SK-N-SH (cell line): ENCODE measurements at regions not wholly inside any gene's neighbourhood (a gene's known extent, or its start where the extent isn't known, plus 50 kb on each side); places are given as distances from the start of the nearest gene placed in this dataset.

Experiments
- CTCF ChIA-PET: fragments of 300-600, 350-600 bp; formaldehyde crosslinking; extraction: SDS; loops from one replicate; lab custom pipeline; 2021; lab: Yijun Ruan, JAX
- POLR2A ChIA-PET: fragments of 350-600 bp; sonication (Branson Sonifier 250); formaldehyde crosslinking; extraction: SDS; loops from one replicate; lab custom pipeline; 2020; ENCODE audit warnings: antibody characterized with exemption, inconsistent platforms; lab: Yijun Ruan, JAX
- DNase-seq: peaks from one replicate; pipeline ENCODE4 v3.0.0; 2012
- H2AFZ ChIP-seq: fragments of 200-600 bp; sonication (generic); 2 replicates; pipeline ENCODE4 v1.8.1; 2016; ENCODE audit warnings: antibody characterized with exemption, mild to moderate bottlenecking, low read depth
- H3F3A ChIP-seq: fragments of 200-600 bp; sonication (generic); replicated peaks from 2 replicates; pipeline ENCODE3; 2016; ENCODE audit warnings: antibody characterized with exemption, mild to moderate bottlenecking; ENCODE audit not compliant: insufficient read depth
- H3K27ac ChIP-seq, 2 experiments: fragments of 200-500 bp in 1 of 2; fragments of 200-600 bp in 1 of 2; sonication (Bioruptor generic) in 1 of 2; sonication (generic), shearing (Covaris generic) in 1 of 2; 2 replicates each; pipeline versions ENCODE4 v1.5.1 to v1.6.1; 2014 to 2016; ENCODE audit warnings: low read depth in 2 of 2, inconsistent platforms in 1 of 2, low read length in 1 of 2, mild to moderate bottlenecking in 1 of 2, mixed read lengths in 1 of 2
- H3K27me3 ChIP-seq: fragments of 200-600 bp; sonication (generic), shearing (Covaris generic); 2 replicates; pipeline ENCODE4 v1.6.1; 2016; ENCODE audit warnings: mixed run types; ENCODE audit not compliant: insufficient read depth
- H3K36me3 ChIP-seq, 2 experiments: fragments of 200-500 bp in 1 of 2; fragments of 200-600 bp in 1 of 2; sonication (Bioruptor generic) in 1 of 2; sonication (generic) in 1 of 2; replicated peaks in 1 of 2; 2 replicates each; pipeline versions ENCODE3 to v1.5.1; 2014 to 2016; ENCODE audit warnings: low read length in 1 of 2, mild to moderate bottlenecking in 1 of 2; ENCODE audit not compliant: insufficient read depth in 2 of 2, control insufficient read depth in 1 of 2
- H3K4me1 ChIP-seq, 2 experiments: fragments of 200-500 bp in 1 of 2; fragments of 200-600 bp in 1 of 2; sonication (Bioruptor generic) in 1 of 2; sonication (generic), shearing (Covaris generic) in 1 of 2; 2 replicates each; pipeline versions ENCODE4 v1.5.1 to v1.6.1; 2014 to 2016; ENCODE audit warnings: low read depth in 1 of 2, low read length in 1 of 2, mixed run types in 1 of 2; ENCODE audit not compliant: insufficient read depth in 2 of 2, control insufficient read depth in 1 of 2
- H3K4me2 ChIP-seq: fragments of 200-600 bp; sonication (generic), shearing (Covaris generic); 2 replicates; pipeline ENCODE4 v1.6.1; 2017; ENCODE audit warnings: mixed run types
- H3K4me3 ChIP-seq, 2 experiments: fragments of 200-500 bp in 1 of 2; fragments of 200-600 bp in 1 of 2; sonication (Bioruptor generic) in 1 of 2; sonication (generic), shearing (Covaris generic) in 1 of 2; 2 replicates each; pipeline versions ENCODE4 v1.5.1 to v1.8.1; 2014 to 2016; ENCODE audit warnings: low read depth in 2 of 2, inconsistent platforms in 1 of 2, low read length in 1 of 2, mild to moderate bottlenecking in 1 of 2, mixed read lengths in 1 of 2, moderate library complexity in 1 of 2
- H3K79me2 ChIP-seq: fragments of 200-600 bp; sonication (generic); 2 replicates; pipeline ENCODE4 v1.8.1; 2017; ENCODE audit warnings: mild to moderate bottlenecking; ENCODE audit not compliant: insufficient read depth
- H3K9ac ChIP-seq: fragments of 200-600 bp; sonication (generic); 2 replicates; pipeline ENCODE4 v1.6.1; 2017; ENCODE audit warnings: mixed run types
- H3K9me2 ChIP-seq: fragments of 200-600 bp; sonication (generic); 2 replicates; pipeline ENCODE4 v1.6.1; 2017; ENCODE audit warnings: mixed run types
- H3K9me3 ChIP-seq: fragments of 200-600 bp; sonication (generic); 2 replicates; pipeline ENCODE4 v1.6.1; 2017; ENCODE audit warnings: mixed run types, mild to moderate bottlenecking, moderate library complexity
- H4K20me1 ChIP-seq: fragments of 200-600 bp; sonication (generic); 2 replicates; pipeline ENCODE4 v1.6.1; 2017; ENCODE audit warnings: mild to moderate bottlenecking, mixed run types; ENCODE audit not compliant: insufficient read depth
- CTCF ChIP-seq: fragments of 200-600 bp; sonication (generic); IDR thresholded peaks from 2 replicates; pipeline ENCODE4 v1.6.1; 2017; ENCODE audit warnings: antibody characterized with exemption, mild to moderate bottlenecking, moderate library complexity
- ELF1 ChIP-seq: IDR thresholded peaks from 2 replicates; pipeline ENCODE4 v1.4.0; 2012
- EP300 ChIP-seq, 2 experiments: IDR thresholded peaks; 2 replicates each; pipeline versions ENCODE4 v1.4.0 to v1.6.1; 2012; ENCODE audit warnings: borderline replicate concordance in 1 of 2, low read depth in 1 of 2, low read length in 1 of 2
- EZH2phosphoT487 ChIP-seq: fragments of 200-600 bp; sonication (generic); IDR thresholded peaks from 2 replicates; pipeline ENCODE4 v1.6.1; 2017; ENCODE audit warnings: low read depth, mixed run types, mild to moderate bottlenecking, antibody characterized with exemption, moderate library complexity, borderline replicate concordance
- FOSL2 ChIP-seq: IDR thresholded peaks from 2 replicates; pipeline ENCODE4 v1.4.0; 2012; ENCODE audit warnings: low read depth, mild to moderate bottlenecking, moderate library complexity, borderline replicate concordance
- FOXM1 ChIP-seq: IDR thresholded peaks from 2 replicates; pipeline ENCODE4 v1.4.0; 2012; ENCODE audit warnings: low read depth, mild to moderate bottlenecking
- GATA2 ChIP-seq: sonication (generic); formaldehyde crosslinking; IDR thresholded peaks from 2 replicates; pipeline ENCODE4 v1.5.0; 2020; ENCODE audit warnings: mild to moderate bottlenecking, missing genetic modification reagents
- IRF3 ChIP-seq: fragments of 150-350 bp; IDR thresholded peaks from 2 replicates; pipeline ENCODE4 v1.6.1; 2016; ENCODE audit warnings: mild to moderate bottlenecking, low read depth, low read length
- JUND ChIP-seq: IDR thresholded peaks from 2 replicates; pipeline ENCODE4 v1.4.0; 2012
- MEF2A ChIP-seq: IDR thresholded peaks from 2 replicates; pipeline ENCODE4 v1.4.0; 2012; ENCODE audit warnings: low read depth, borderline replicate concordance
- NFIC ChIP-seq: IDR thresholded peaks from 2 replicates; pipeline ENCODE4 v1.4.0; 2012; ENCODE audit warnings: borderline replicate concordance
- NRF1 ChIP-seq: IDR thresholded peaks from 2 replicates; pipeline ENCODE4 v1.6.1; 2012; ENCODE audit warnings: low read depth, mild to moderate bottlenecking, low read length
- POLR2AphosphoS5 ChIP-seq: IDR thresholded peaks from 2 replicates; pipeline ENCODE4 v1.6.1; 2012; ENCODE audit warnings: low read depth, low read length
- RCOR1 ChIP-seq: fragments of 150-350 bp; IDR thresholded peaks from 2 replicates; pipeline ENCODE4 v1.6.1; 2017; ENCODE audit warnings: antibody characterized with exemption, low read length
- RFX5 ChIP-seq: IDR thresholded peaks from 2 replicates; pipeline ENCODE4 v1.6.1; 2012; ENCODE audit warnings: mild to moderate bottlenecking, improper control_type of control experiment, low read length
- USF1 ChIP-seq: IDR thresholded peaks from 2 replicates; pipeline ENCODE4 v1.4.0; 2012; ENCODE audit warnings: low read depth, borderline replicate concordance
- YY1 ChIP-seq: IDR thresholded peaks from 2 replicates; pipeline ENCODE4 v1.4.0; 2012; ENCODE audit warnings: low read depth, mild to moderate bottlenecking
- WGBS: methylation state at CpG from one replicate; pipeline ENCODE4 v1.1.6; 2017; ENCODE audit warnings: low lambda C conversion rate; 5-methylcytosine and 5-hydroxymethylcytosine counted together
- TF ChIP-seq, protein P1 (sequence below): IDR thresholded peaks from 2 replicates; pipeline ENCODE4 v1.6.1; 2012; ENCODE audit warnings: mild to moderate bottlenecking, low read depth, low read length, moderate library complexity
- TF ChIP-seq, protein P2 (sequence below): IDR thresholded peaks from 2 replicates; pipeline ENCODE4 v1.4.0; 2012; ENCODE audit warnings: low read depth, borderline replicate concordance

DNA sequence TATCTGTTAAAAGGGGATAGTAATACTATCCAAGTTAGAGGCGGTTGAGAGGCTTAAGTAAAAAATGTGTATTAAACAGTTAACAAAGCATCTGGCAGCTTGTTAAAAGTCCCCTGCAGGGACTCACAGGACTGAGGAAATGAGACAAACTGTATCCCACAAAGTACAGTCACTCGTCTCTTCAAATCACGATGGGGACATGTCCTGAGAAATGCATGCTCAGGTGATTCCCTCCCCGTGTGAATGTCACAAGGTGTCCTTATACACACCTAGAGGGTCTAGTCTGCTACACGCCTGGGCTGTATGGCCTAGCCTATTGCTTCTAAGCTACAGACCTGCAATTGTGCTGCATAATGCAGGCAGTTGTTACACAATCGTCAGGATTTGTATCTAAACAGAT lies 237.0 kb downstream of the IRX2 start:
- ChIA-PET POLR2A (no interaction called here), CTCF (no interaction called here)
- no peaks in the 10 kb centered on the region for H3K9me2 ChIP-seq
- peaks cover 43% of the 10 kb centered on the region for H3K27me3 ChIP-seq
- no peak overlapping the region for H3K4me2 ChIP-seq
- no peaks in the 10 kb centered on the region for H3K4me1 ChIP-seq
- WGBS = 1% methylated on average over 6 of the region's 6 CpGs
- H3K27ac ChIP-seq = no peak overlapping the region
- no peaks in the 10 kb centered on the region for H3K79me2 ChIP-seq
- no peaks in the 10 kb centered on the region for H3F3A ChIP-seq
- TF ChIP-seq RFX5 = no peak
- no peak overlapping the region for H3K9ac ChIP-seq
- H3K36me3 ChIP-seq = no peaks in the 10 kb centered on the region
- H4K20me1 ChIP-seq = no peaks in the 10 kb centered on the region
- H3K4me3 ChIP-seq = no peak overlapping the region
- no peak overlapping the region for H2AFZ ChIP-seq
- no peak for DNase-seq
- H3K9me3 ChIP-seq = no peaks in the 10 kb centered on the region

GRCh38 chr5:2511706-2512105 lies 239.8 kb downstream of the IRX2 start:
- no peak overlapping the region for H2AFZ ChIP-seq
- POLR2A ChIA-PET = no interaction called here
- no peaks in the 10 kb centered on the region for H3K4me1 ChIP-seq
- H3K4me2 ChIP-seq = no peak overlapping the region
- no peak for DNase-seq
- TF ChIP-seq NRF1 = no peak
- no peak for TF ChIP-seq MEF2A
- TF ChIP-seq USF1 = no peak
- TF ChIP-seq, protein P1, sequence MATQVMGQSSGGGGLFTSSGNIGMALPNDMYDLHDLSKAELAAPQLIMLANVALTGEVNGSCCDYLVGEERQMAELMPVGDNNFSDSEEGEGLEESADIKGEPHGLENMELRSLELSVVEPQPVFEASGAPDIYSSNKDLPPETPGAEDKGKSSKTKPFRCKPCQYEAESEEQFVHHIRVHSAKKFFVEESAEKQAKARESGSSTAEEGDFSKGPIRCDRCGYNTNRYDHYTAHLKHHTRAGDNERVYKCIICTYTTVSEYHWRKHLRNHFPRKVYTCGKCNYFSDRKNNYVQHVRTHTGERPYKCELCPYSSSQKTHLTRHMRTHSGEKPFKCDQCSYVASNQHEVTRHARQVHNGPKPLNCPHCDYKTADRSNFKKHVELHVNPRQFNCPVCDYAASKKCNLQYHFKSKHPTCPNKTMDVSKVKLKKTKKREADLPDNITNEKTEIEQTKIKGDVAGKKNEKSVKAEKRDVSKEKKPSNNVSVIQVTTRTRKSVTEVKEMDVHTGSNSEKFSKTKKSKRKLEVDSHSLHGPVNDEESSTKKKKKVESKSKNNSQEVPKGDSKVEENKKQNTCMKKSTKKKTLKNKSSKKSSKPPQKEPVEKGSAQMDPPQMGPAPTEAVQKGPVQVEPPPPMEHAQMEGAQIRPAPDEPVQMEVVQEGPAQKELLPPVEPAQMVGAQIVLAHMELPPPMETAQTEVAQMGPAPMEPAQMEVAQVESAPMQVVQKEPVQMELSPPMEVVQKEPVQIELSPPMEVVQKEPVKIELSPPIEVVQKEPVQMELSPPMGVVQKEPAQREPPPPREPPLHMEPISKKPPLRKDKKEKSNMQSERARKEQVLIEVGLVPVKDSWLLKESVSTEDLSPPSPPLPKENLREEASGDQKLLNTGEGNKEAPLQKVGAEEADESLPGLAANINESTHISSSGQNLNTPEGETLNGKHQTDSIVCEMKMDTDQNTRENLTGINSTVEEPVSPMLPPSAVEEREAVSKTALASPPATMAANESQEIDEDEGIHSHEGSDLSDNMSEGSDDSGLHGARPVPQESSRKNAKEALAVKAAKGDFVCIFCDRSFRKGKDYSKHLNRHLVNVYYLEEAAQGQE = no peak
- no peak for TF ChIP-seq RCOR1
- TF ChIP-seq NFIC = no peak
- TF ChIP-seq EP300 (IDR thresholded peaks at IDR 0.05; ENCODE audit: borderline replicate concordance in 1 of 2, low read depth in 1 of 2, low read length in 1 of 2) = no peak
- no peak for TF ChIP-seq JUND
- TF ChIP-seq, protein P2, sequence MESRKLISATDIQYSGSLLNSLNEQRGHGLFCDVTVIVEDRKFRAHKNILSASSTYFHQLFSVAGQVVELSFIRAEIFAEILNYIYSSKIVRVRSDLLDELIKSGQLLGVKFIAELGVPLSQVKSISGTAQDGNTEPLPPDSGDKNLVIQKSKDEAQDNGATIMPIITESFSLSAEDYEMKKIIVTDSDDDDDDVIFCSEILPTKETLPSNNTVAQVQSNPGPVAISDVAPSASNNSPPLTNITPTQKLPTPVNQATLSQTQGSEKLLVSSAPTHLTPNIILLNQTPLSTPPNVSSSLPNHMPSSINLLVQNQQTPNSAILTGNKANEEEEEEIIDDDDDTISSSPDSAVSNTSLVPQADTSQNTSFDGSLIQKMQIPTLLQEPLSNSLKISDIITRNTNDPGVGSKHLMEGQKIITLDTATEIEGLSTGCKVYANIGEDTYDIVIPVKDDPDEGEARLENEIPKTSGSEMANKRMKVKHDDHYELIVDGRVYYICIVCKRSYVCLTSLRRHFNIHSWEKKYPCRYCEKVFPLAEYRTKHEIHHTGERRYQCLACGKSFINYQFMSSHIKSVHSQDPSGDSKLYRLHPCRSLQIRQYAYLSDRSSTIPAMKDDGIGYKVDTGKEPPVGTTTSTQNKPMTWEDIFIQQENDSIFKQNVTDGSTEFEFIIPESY = no peak
- TF ChIP-seq IRF3 = no peak
- TF ChIP-seq POLR2AphosphoS5 = no peak
- TF ChIP-seq FOXM1 = no peak
- no peak for TF ChIP-seq ELF1
- no peak for TF ChIP-seq GATA2 (CRISPR knock-in tag)
- TF ChIP-seq YY1 = no peak
- no peak for TF ChIP-seq FOSL2
- TF ChIP-seq EZH2phosphoT487 = no peak
- no peak for TF ChIP-seq CTCF
- no peak overlapping the region for H3K9ac ChIP-seq
- H3K79me2 ChIP-seq = no peaks in the 10 kb centered on the region
- CTCF ChIA-PET = no interaction called here
- H3K9me2 ChIP-seq = no peaks in the 10 kb centered on the region
- H3K36me3 ChIP-seq = no peaks in the 10 kb centered on the region
- H3K27me3 ChIP-seq = peaks cover 27% of the 10 kb centered on the region
- WGBS = 5% methylated on average over 5 of the region's 5 CpGs
- no peaks in the 10 kb centered on the region for H3K9me3 ChIP-seq
- no peaks in the 10 kb centered on the region for H4K20me1 ChIP-seq
- no peaks in the 10 kb centered on the region for H3F3A ChIP-seq
- H3K27ac ChIP-seq = no peak overlapping the region
- no peak overlapping the region for H3K4me3 ChIP-seq
